ENCODE measurements at regions not wholly inside any gene's neighbourhood (a gene's known extent, or its start where the extent isn't known, plus 50 kb on each side); places are given as distances from the start of the nearest gene placed in this dataset.

DNA sequence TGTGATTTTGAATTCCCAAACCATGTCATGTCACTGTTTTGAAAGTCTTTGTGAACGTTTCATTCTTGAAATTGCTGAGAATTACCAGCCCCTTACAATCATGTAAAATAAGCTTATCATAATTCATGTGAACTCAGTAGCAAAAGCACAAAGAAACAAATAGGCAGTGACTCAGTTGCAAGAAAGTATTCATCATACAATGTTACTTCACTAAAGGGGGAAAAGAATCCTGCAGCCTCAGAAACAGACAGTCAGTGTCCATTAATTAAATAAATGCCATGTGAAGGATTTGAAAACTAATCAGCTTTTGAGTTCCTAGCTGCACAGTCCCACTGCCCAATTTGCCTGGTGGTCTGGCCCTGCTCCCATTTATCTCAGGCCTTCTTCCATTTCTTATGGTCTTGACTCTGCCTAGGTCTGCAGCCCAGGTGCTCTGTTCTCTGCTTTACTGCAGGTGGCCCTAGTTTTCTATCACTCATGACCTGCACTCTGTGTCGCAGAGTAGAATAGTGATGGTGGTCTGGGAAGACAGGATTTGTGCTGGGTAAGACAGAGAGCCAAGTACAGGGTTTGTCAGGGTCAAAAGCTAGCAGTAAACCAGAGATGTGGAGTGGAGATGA, 99.7 kb downstream of the PLCE1 start:
- intact Hi-C loops (cut with DNase I), result no loop called here
- no peak for DNase-seq
- Histone ChIP-seq H3K9me3 (no peaks in the 10 kb centered on the region), H3K4me3 (no peak overlapping the region), H3K27me3 (no peaks in the 10 kb centered on the region), H3K27ac (no peak overlapping the region), H3K36me3 (no peaks in the 10 kb centered on the region), H3K4me1 (peaks cover 0 to 4% (median 0%) of the 10 kb centered on the region in 3 donors)
- FAIRE-seq, result no peak
- WGBS, 2 donors, result 54 to 62% methylated on average over 2 of the region's 2 CpGs
- TF ChIP-seq CTCF (IDR thresholded peaks at IDR 0.05), result no peak
- ATAC-seq, result no peak

GRCh38 chr10:94094540-94094939, 100.8 kb downstream of the PLCE1 start:
- H3K4me1 ChIP-seq, result peaks cover 0 to 4% (median 0%) of the 10 kb centered on the region in 3 donors
- intact Hi-C loops (cut with DNase I), result no loop called here
- H3K27ac ChIP-seq, result no peak overlapping the region
- no peaks in the 10 kb centered on the region for H3K27me3 ChIP-seq
- H3K36me3 ChIP-seq, result no peaks in the 10 kb centered on the region
- WGBS, 2 donors, result 90 to 96% methylated on average over 5 of the region's 5 CpGs
- H3K4me3 ChIP-seq, result no peak overlapping the region
- no peak for ATAC-seq
- no peak for FAIRE-seq
- TF ChIP-seq CTCF (IDR thresholded peaks at IDR 0.05), result no peak
- DNase-seq, result no peak
- no peaks in the 10 kb centered on the region for H3K9me3 ChIP-seq

DNA sequence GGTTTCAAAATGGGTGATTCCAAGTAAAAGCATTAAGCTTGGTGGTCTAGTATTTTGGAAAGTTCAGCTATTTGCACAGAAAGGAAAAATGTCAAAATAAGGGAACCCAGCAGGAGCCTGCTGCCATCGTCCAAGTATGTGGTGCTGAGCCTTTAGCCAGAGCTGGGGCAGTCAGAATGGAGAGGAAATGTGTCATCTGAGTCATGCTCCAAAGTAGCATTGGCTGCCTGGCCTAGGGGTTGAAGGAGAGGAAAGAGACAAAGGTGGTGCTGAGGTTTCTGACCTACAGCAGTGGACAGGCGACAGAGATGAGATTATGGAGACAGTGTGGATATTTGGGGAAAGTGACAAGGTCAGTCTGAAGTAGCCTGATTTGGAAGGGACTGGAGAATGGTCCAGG, 103.9 kb downstream of the PLCE1 start:
- Histone ChIP-seq H3K27me3 (no peaks in the 10 kb centered on the region), H3K36me3 (no peaks in the 10 kb centered on the region), H3K27ac (no peak overlapping the region), H3K4me1 (peaks cover 0 to 4% (median 0%) of the 10 kb centered on the region in 3 donors), H3K4me3 (no peak overlapping the region), H3K9me3 (no peaks in the 10 kb centered on the region)
- DNase-seq (no peak), FAIRE-seq (no peak), ATAC-seq (no peak)
- TF ChIP-seq CTCF (IDR thresholded peaks at IDR 0.05), result no peak
- intact Hi-C loops (cut with DNase I), result no loop called here
- WGBS, 2 donors, result 91 to 96% methylated on average over 2 of the region's 2 CpGs

DNA sequence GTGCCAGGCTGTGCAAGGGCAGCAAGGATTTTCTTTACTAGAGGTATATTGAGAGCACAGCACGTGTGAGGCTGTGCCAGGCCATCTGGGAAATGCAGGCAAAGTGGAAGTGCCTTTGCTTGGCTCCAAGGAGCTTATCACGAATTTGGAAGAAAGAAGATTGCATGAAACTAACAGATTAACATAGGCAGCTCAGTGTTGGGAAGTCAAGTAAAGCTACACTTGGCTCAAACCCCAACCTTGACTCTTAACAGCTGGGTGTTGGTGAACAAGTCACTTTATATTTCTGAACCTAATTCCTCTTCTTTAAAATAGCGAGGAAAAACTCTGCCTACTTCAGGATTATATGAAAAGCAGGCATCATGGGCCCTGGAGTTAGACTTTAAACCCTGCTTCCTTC, 105.2 kb downstream of the PLCE1 start:
- Histone ChIP-seq H3K4me3 (no peak overlapping the region), H3K4me1 (no peaks in the 10 kb centered on the region), H3K27me3 (no peaks in the 10 kb centered on the region), H3K9me3 (no peaks in the 10 kb centered on the region), H3K27ac (no peak overlapping the region), H3K36me3 (no peaks in the 10 kb centered on the region)
- FAIRE-seq (no peak), DNase-seq (no peak), ATAC-seq (no peak)
- WGBS, 2 donors, result 64 to 68% methylated on average over 3 of the region's 3 CpGs
- no peak for TF ChIP-seq CTCF (IDR thresholded peaks at IDR 0.05)
- intact Hi-C loops (cut with DNase I), result no loop called here

DNA sequence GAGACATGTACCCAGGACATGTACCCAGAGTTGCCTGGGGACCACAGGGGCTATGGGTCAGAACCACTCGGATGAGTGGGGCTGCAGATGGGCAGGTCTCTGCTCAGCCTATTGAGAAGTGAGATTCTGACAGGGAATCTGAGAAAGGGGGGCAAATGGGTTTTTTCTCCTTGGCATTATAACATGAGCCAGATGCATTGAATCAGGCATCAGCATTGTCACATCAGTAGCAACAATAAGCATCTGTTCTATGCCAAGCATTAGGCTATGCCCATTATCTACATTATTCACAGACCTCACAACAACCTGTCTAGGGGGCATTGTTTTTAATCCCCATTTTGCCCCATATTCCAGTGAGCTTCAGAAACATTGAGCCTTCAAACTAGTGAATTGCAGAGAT, 108.2 kb downstream of the PLCE1 start:
- Histone ChIP-seq H3K27ac (no peak overlapping the region), H3K4me3 (no peak overlapping the region), H3K36me3 (no peaks in the 10 kb centered on the region), H3K4me1 (no peaks in the 10 kb centered on the region), H3K9me3 (no peaks in the 10 kb centered on the region), H3K27me3 (no peaks in the 10 kb centered on the region)
- no peak for DNase-seq
- 93 to 100% methylated on average over 1 of the region's 1 CpG for WGBS, 2 donors
- no peak for TF ChIP-seq CTCF (IDR thresholded peaks at IDR 0.05)
- no peak for FAIRE-seq
- intact Hi-C loops (cut with DNase I), result no loop called here
- no peak for ATAC-seq
